ENCODE measurements at regions not wholly inside any gene's neighbourhood (a gene's known extent, or its start where the extent isn't known, plus 50 kb on each side); places are given as distances from the start of the nearest gene placed in this dataset.

DNA sequence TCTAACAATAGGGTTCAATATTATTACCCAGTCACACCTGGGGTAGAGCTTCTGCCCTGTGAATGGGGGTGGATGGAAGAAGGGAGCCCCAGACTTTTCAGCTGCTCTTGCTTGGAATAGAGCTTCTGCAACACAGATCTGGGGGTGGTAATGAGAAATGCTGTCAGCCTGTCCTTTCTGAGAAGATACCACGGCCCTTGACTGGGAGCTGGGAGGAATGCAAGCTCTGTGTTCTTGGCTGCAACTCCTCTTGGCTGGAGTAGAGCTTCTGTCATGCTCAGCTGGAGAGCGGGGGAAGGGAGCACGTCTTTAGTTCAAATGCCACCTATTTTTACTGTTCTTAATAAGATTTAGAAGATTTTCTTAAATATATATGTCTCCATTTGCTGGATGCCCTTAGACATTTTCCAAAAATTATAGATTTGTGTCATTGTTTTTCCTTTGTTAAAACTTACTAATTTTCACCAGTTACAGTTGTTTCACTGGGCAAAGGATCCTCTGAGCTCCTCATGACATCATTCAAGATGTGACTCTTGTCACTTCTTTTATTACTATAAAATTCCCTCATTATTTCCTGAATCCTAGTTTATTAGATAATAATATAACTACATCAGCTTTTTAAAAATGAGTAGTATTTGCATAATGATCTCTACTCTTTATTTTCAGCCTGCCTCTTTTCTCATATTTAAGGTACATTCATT lies 180.0 kb upstream of the TGFBR2 start:
- TF ChIP-seq JUND (IDR thresholded peaks at IDR 0.05; ENCODE audit: low read depth), result no peak
- in situ Hi-C loops (cut with HindIII; ENCODE audit: low pct_unique_long_range_greater_than_20kb, low sequenced_read_pairs), result no loop called here
- no peak for DNase-seq (ENCODE audit: low read depth in 1 of 2, low spot score in 1 of 2)

DNA sequence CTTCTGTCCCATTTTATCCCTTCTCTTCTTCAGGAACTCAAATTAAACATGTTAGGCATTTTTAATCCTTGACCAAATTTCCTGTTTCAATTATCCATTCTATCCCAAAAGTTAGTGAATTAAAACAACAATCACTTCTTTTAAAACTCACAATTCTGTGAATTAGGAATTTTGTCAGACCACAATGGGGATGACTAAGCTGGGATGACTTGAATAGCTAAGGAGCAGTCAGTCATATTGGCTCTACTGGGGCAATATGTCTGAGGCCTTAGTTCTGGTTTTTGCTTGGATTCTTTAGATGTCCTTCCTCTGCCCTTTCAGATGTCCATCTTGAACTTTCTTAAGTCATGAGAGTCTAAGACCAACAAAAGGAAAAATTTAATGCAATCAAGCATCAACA lies 178.2 kb upstream of the TGFBR2 start:
- no peak for TF ChIP-seq JUND (IDR thresholded peaks at IDR 0.05; ENCODE audit: low read depth)
- in situ Hi-C loops (cut with HindIII; ENCODE audit: low pct_unique_long_range_greater_than_20kb, low sequenced_read_pairs), result no loop called here

DNA sequence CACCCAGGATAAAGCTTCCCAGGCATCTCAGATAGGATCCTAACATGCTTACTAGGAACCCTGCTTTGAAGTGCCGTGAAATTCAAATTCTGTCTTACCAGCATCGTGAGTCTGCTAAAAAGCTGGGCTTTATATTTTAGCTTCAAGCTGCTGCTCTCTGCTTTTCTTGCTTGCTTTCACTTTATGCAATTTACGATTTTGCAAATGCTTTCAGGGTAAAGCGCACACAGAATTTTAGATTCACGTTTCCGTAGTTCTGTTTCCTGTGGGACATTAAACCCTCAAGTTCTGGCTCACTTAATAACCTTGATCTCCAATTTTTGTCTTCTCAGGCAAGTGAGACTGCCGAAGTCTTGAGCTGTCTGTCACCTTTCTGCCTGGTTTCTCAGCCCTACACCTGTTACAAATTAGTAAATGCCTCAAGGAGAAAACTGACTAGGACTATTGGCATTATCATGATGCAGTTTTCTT lies 170.5 kb upstream of the TGFBR2 start:
- in situ Hi-C loops (cut with HindIII; ENCODE audit: low pct_unique_long_range_greater_than_20kb, low sequenced_read_pairs), result no loop called here
- no peak for DNase-seq (ENCODE audit: low read depth in 1 of 2, low spot score in 1 of 2)
- TF ChIP-seq JUND (IDR thresholded peaks at IDR 0.05; ENCODE audit: low read depth), result no peak

More for the DNA sequence above, 178.2 kb upstream of the TGFBR2 start:
- DNase-seq (ENCODE audit: low read depth in 1 of 2, low spot score in 1 of 2), result no peak

DNA sequence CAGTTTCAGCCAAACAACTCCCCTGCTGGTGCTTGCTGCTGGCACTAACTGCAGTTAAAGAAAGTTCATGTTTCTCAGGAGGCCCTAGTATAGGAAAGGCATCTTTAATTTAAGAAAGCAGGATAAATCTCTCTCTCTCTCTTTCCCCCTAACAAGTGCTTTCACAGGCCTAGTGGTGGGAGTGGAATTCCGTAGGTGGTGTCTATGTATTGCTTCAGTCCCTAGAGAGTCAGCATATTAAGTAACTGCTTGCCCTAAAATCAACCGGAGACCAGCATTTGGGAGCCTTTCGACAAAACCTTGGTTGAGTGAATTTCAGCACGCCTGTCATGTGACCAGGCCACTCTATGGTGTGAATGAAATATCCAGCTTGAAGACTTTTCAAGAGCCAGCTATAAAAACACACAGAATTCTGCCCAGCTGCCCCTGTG lies 169.2 kb upstream of the TGFBR2 start:
- DNase-seq (ENCODE audit: low read depth in 1 of 2, low spot score in 1 of 2), result no peak
- TF ChIP-seq JUND (IDR thresholded peaks at IDR 0.05; ENCODE audit: low read depth), result no peak
- in situ Hi-C loops (cut with HindIII; ENCODE audit: low pct_unique_long_range_greater_than_20kb, low sequenced_read_pairs), result no loop called here

DNA sequence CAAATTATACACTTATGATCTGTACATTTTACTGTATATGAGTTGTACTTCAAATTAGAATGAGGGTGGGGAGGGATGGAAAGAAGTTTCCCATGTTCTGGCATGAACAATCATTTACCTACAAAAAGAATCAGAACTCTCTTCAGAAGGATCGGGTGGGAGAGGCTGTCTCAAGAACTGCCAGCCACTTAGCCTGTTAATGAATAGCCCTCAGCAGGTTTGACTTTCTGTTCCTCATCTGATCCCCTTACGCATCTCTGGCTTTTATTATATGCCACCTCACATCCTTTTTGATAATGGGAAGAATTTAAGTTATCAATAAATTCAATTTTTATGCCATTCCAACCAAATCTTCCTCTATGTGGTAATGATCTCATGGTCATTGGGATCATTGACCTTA lies 168.3 kb upstream of the TGFBR2 start:
- in situ Hi-C loops (cut with HindIII; ENCODE audit: low pct_unique_long_range_greater_than_20kb, low sequenced_read_pairs), result no loop called here
- TF ChIP-seq JUND (IDR thresholded peaks at IDR 0.05; ENCODE audit: low read depth), result no peak
- no peak for DNase-seq (ENCODE audit: low read depth in 1 of 2, low spot score in 1 of 2)

DNA sequence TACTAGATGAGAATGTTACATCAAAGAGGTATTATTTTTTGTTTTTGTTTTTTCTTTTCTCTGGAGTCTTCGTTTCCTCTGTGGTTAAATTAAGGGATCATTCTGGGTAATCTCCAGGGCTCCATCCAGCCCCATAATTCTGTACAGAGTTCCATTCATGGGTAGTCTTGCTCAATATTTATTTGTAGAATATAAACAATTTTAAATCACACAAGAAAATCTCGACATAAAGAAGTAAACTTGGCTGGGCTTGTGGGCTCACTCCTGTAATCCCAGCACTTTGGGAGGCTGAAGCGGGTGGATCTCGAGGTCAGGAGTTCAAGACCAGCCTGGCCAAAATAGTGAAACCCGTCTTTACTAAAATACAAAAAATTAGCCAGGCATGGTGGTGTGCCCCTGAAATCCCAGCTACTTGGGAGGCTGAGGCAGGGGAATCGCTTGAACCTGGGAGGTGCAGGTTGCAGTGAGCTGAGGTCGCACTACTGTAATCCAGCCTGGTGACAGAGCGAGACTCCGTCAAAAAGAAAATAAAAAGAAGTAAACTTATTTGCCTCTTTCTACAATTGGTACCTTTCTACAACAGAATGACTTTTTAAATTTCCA lies 166.8 kb upstream of the TGFBR2 start:
- in situ Hi-C loops (cut with HindIII; ENCODE audit: low pct_unique_long_range_greater_than_20kb, low sequenced_read_pairs), result no loop called here
- no peak for TF ChIP-seq JUND (IDR thresholded peaks at IDR 0.05; ENCODE audit: low read depth)
- DNase-seq (ENCODE audit: low read depth in 1 of 2, low spot score in 1 of 2), result no peak

DNA sequence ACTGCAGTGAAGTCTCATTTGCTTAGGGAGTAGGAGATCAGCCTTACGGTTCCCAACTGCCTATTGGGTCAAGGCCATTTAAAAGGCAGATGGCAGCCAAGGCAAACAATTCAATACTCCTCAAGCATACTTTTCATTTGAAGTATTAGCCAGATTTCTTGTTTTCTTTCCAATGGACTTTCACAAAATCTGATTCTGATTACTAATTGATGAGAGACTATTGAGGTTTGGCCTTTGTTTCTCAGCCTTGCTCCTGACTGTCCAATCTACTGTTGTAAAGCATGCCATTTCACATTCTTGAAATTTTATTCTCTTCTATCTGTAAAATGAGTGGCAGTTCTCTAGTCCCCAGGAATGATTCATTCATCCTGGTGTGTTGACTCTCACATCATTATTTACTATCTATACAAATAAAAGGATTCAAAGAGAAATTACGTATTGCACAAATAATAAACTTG lies 166.2 kb upstream of the TGFBR2 start:
- TF ChIP-seq JUND (IDR thresholded peaks at IDR 0.05; ENCODE audit: low read depth), result no peak
- no peak for DNase-seq (ENCODE audit: low read depth in 1 of 2, low spot score in 1 of 2)
- in situ Hi-C loops (cut with HindIII; ENCODE audit: low pct_unique_long_range_greater_than_20kb, low sequenced_read_pairs), result no loop called here

DNA sequence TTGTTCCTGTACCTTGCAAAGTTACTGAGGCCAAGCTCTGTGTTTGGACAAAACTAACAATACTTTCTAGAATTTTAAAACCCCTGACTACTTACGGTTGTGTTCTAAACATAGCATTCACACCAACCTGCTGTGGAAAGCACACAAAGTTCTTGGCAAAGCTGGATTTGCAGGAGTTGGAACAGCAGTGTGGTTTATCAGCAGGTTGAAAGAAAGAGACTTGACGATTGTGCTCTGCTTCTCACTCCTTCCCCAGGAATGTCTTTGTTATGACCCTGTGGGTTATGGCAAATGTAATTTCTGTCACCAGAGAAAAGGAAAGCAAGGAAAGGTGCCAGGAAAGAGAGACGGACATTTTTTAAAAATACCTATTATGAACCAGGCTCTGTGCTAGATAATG lies 165.5 kb upstream of the TGFBR2 start:
- no peak for TF ChIP-seq JUND (IDR thresholded peaks at IDR 0.05; ENCODE audit: low read depth)
- in situ Hi-C loops (cut with HindIII; ENCODE audit: low pct_unique_long_range_greater_than_20kb, low sequenced_read_pairs), result no loop called here
- DNase-seq (ENCODE audit: low read depth in 1 of 2, low spot score in 1 of 2), result no peak

DNA sequence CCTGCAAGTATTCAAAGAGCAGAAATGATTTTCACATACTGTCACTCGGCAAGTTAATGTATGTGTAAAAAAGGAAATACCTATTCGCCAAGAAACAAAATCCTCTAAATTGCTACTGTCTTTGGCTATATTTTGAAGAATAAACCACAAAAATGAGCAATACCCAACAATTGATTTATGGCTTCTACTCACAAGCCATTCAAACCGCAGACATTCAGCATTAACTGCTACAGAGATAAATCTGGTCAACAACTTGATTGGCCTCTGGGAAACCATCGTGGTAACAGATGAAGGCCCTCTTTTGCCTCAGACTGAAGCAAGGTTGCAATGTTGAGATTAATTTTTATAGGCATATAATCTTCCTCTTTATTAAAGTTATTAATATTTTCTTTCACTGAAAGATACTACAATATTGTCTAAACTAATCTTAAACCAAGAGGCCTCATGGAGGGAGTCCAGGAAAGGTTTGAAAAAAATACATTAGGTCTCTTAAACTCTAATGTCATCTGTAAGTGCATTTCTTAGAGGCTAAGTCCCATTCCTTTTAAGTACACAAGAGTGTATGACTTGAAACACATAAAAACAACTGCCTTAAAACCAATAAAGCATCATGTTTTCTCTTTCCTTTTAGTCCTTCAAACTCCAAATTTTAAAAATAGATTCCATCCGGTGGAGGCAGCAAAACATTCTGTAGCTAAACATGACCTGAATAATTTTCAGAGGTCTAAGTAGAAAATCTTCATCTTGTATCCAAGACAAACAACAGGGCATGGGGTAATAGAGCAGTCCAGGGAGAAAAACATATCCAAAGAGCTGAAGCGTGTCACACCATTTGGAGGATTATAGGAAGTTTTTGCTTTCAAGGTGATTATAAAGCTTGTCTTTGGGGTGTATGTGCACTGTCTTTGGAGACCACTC lies 162.4 kb upstream of the TGFBR2 start:
- no peak for TF ChIP-seq JUND (IDR thresholded peaks at IDR 0.05; ENCODE audit: low read depth)
- in situ Hi-C loops (cut with HindIII; ENCODE audit: low pct_unique_long_range_greater_than_20kb, low sequenced_read_pairs), result no loop called here
- no peak for DNase-seq (ENCODE audit: low read depth in 1 of 2, low spot score in 1 of 2)

DNA sequence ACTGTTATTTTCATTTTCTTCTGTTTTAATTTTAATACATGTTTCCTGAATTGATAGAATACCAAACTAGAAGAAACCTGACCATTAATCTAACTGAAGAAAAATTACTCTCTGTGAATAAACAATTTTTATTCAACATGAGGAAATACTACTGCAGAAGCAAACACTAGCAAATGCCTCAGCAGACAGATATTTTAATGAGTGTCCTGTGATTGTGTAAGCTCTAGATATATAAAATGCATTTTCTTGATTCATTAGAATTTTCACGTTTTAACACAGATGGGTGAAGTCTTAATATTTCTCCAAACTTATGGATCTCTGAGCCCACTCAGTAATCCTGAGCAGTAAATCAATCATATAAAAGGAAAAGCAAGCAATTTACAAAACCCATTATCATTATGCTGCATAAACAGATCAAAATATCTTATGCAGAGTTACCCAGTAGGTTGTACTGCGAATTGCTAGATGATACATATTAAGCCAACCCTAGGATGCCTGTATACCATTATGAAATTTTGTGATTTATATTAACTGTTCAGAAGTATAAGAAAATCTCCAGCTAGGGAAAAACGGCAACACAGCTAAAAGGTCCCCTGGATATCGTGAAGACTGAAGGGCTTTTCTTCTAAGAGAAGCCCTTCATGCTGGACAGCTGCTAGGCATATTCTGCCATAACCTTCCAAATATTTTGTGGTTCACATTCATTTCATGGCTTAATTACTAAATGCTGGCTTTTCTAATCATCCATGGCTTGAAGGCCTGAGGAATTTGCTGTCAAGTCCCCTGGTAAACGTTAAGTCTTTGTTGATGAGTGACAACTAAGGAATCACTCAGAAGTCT lies 157.7 kb upstream of the TGFBR2 start:
- no peak for TF ChIP-seq JUND (IDR thresholded peaks at IDR 0.05; ENCODE audit: low read depth)
- DNase-seq (ENCODE audit: low read depth in 1 of 2, low spot score in 1 of 2), result no peak
- in situ Hi-C loops (cut with HindIII; ENCODE audit: low pct_unique_long_range_greater_than_20kb, low sequenced_read_pairs), result no loop called here

DNA sequence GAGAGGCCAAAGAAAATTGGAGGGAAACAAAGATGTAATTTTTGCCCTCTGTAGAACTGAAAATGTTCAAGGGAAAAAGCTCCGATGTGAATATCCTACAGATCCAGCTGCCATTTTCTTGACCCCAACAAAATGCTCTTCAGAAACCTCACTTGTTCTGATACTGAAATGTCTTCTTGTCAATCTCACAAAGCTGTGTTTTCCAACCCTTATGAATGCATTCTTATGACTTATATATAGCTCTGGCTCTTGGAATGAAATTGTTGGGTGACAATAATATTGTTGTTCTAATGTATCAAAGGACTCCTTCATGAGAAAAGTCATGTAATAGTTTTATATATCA lies 157.1 kb upstream of the TGFBR2 start:
- TF ChIP-seq JUND (IDR thresholded peaks at IDR 0.05; ENCODE audit: low read depth), result no peak
- in situ Hi-C loops (cut with HindIII; ENCODE audit: low pct_unique_long_range_greater_than_20kb, low sequenced_read_pairs), result no loop called here
- no peak for DNase-seq (ENCODE audit: low read depth in 1 of 2, low spot score in 1 of 2)

DNA sequence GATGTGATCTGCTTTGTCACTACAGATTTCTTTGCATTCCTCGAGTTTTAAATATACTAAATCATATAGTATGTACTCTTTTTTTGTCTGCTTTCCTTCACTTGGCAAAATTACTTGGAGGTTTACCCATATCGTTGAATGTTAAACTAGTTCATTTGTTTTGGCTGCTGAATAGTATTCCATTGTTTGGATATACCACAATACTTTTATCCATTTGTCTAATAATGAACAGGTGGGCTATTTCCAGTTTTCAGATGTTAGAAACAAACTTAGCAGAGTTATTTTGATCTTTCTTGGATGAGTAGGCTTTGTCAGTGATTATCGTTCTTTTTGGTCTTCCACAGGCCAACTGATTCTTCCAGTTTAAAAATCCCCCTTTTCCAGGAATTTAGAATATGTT lies 154.0 kb upstream of the TGFBR2 start:
- no peak for DNase-seq (ENCODE audit: low read depth in 1 of 2, low spot score in 1 of 2)
- no peak for TF ChIP-seq JUND (IDR thresholded peaks at IDR 0.05; ENCODE audit: low read depth)
- in situ Hi-C loops (cut with HindIII; ENCODE audit: low pct_unique_long_range_greater_than_20kb, low sequenced_read_pairs), result no loop called here
